ENCODE measurements at regions not wholly inside any gene's neighbourhood (a gene's known extent, or its start where the extent isn't known, plus 50 kb on each side); places are given as distances from the start of the nearest gene placed in this dataset.
"Not testable (repeated sequence)": the region's sequence is repeated elsewhere in the genome, so short reads cannot be mapped to it uniquely, and the experiment has no call there.

DNA sequence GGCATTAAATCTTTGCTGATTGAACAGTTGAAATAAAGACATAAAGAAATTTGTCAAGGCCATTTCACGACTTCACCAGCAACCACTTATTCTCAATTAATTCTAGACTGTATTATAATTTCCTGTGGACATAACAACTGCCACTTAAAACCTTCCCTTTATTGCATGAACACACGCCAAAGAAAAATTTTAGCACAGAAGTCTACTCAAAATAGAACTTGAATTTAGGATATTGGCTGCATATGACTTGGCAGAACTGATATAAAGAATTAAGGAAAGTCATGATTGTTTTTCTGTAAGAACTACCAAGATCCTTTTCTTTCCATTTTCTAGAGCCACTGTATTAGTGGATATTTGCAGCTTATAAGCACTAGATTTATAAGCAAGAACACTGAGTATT is 226.5 kb upstream of the AKR1E2 start:
- no CpG with 5 or more reads among the region's 2 CpGs for WGBS (ENCODE audit: insufficient coverage)
- DNase-seq (no peak), ATAC-seq (ENCODE audit: low read depth) (no peak)
- H3K9me3 ChIP-seq (ENCODE audit: control extremely low read depth in 1 of 3, control insufficient read depth in 2 of 3, insufficient read depth in 1 of 3, low read length in 2 of 3) = no peaks in the 10 kb centered on the region
- intact Hi-C loops (cut with micrococcal nuclease) = no loop called here
- CTCF ChIA-PET = no interaction called here
- no peaks in the 10 kb centered on the region for H3K4me1 ChIP-seq (ENCODE audit: control insufficient read depth in 2 of 2, insufficient read depth in 2 of 2, low read length in 2 of 2)
- H3K79me2 ChIP-seq (ENCODE audit: control insufficient read depth, insufficient read depth, low read length) = no peaks in the 10 kb centered on the region
- H3K9me3 Mint-ChIP-seq (ENCODE audit: insufficient read depth) = no peaks in the 10 kb centered on the region
- TF ChIP-seq EZH2 (IDR thresholded peaks at IDR 0.05; ENCODE audit: borderline replicate concordance, insufficient read depth, low read depth, low read length, poor library complexity, severe bottlenecking) = no peak
- TF ChIP-seq CTCF (IDR thresholded peaks at IDR 0.05) = no peak
- H3K4me3 ChIP-seq (ENCODE audit: control extremely low read depth in 1 of 5, extremely low read depth in 1 of 5, insufficient read depth in 1 of 5, low read depth in 2 of 5, low read length in 4 of 5) = no peak overlapping the region
- no peak overlapping the region for H3K4me2 ChIP-seq (replicated peaks; ENCODE audit: low read depth, low read length, poor library complexity, severe bottlenecking)
- H3K27ac Mint-ChIP-seq = no peak overlapping the region
- no peaks in the 10 kb centered on the region for H3K36me3 ChIP-seq (replicated peaks in 1 of 2; ENCODE audit: control extremely low read depth in 1 of 2, control insufficient read depth in 1 of 2, extremely low read depth in 1 of 2, insufficient read depth in 2 of 2, low read length in 1 of 2)
- no peaks in the 10 kb centered on the region for H3K4me1 Mint-ChIP-seq
- no peak overlapping the region for H3K27ac ChIP-seq (ENCODE audit: low read length in 2 of 2)
- no peak overlapping the region for H3K4me3 Mint-ChIP-seq
- H4K20me1 ChIP-seq (ENCODE audit: control insufficient read depth, insufficient read depth, low read length, poor library complexity, severe bottlenecking) = no peaks in the 10 kb centered on the region
- H3K27me3 Mint-ChIP-seq = peaks cover 4% of the 10 kb centered on the region
- H2AFZ ChIP-seq (ENCODE audit: insufficient read depth, low read depth, low read length, poor library complexity, severe bottlenecking) = no peak overlapping the region
- POLR2A ChIA-PET = no interaction called here
- no peaks in the 10 kb centered on the region for H3K27me3 ChIP-seq (replicated peaks in 1 of 4; ENCODE audit: control extremely low read depth in 1 of 4, control insufficient read depth in 3 of 4, insufficient read depth in 4 of 4, low read length in 3 of 4)
- no peak overlapping the region for H3K9ac ChIP-seq (ENCODE audit: low read length)

DNA sequence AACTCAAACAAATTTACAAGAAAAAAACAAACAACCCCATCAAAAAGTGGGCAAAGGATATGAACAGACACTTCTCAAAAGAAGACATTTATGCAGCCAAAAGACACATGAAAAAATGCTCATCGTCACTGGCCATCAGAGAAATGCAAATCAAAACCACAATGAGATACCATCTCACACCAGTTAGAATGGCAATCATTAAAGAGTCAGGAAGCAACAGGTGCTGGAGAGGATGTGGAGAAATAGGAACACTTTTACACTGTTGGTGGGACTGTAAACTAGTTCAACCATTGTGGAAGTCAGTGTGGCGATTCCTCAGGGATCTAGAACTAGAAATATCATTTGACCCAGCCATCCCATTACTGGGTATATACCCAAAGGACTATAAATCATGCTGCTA is 228.1 kb upstream of the AKR1E2 start:
- H3K36me3 ChIP-seq (replicated peaks in 1 of 2; ENCODE audit: control extremely low read depth in 1 of 2, control insufficient read depth in 1 of 2, extremely low read depth in 1 of 2, insufficient read depth in 2 of 2, low read length in 1 of 2); H3K4me3 ChIP-seq (ENCODE audit: control extremely low read depth in 1 of 5, extremely low read depth in 1 of 5, insufficient read depth in 1 of 5, low read depth in 2 of 5, low read length in 4 of 5); CTCF ChIA-PET; H3K79me2 ChIP-seq (ENCODE audit: control insufficient read depth, insufficient read depth, low read length); H3K27ac Mint-ChIP-seq; POLR2A ChIA-PET; ATAC-seq (ENCODE audit: low read depth); H3K4me1 Mint-ChIP-seq; H3K4me3 Mint-ChIP-seq; H3K27me3 ChIP-seq (replicated peaks in 1 of 4; ENCODE audit: control extremely low read depth in 1 of 4, control insufficient read depth in 3 of 4, insufficient read depth in 4 of 4, low read length in 3 of 4); intact Hi-C loops (cut with micrococcal nuclease); H3K4me1 ChIP-seq (ENCODE audit: control insufficient read depth in 2 of 2, insufficient read depth in 2 of 2, low read length in 2 of 2); H3K27ac ChIP-seq (ENCODE audit: low read length in 2 of 2); H3K4me2 ChIP-seq (replicated peaks; ENCODE audit: low read depth, low read length, poor library complexity, severe bottlenecking); H2AFZ ChIP-seq (ENCODE audit: insufficient read depth, low read depth, low read length, poor library complexity, severe bottlenecking); H3K9me3 Mint-ChIP-seq (ENCODE audit: insufficient read depth); H3K9me3 ChIP-seq (ENCODE audit: control extremely low read depth in 1 of 3, control insufficient read depth in 2 of 3, insufficient read depth in 1 of 3, low read length in 2 of 3); H3K27me3 Mint-ChIP-seq; DNase-seq; H4K20me1 ChIP-seq (ENCODE audit: control insufficient read depth, insufficient read depth, low read length, poor library complexity, severe bottlenecking); H3K9ac ChIP-seq (ENCODE audit: low read length): not testable (repeated sequence)
- no CpG with 5 or more reads among the region's 2 CpGs for WGBS (ENCODE audit: insufficient coverage)

Data from B cell (primary cell).